Gastrocnemius medialis (tissue), 4 donors: ENCODE measurements at regions not wholly inside any gene's neighbourhood (a gene's known extent, or its start where the extent isn't known, plus 50 kb on each side); places are given as distances from the start of the nearest gene placed in this dataset.

ENCODE experiments used
- ATAC-seq, 2 donors: fragments of 150-250 bp; one replicate each; pipeline ENCODE4 v1.9.1; 2016
- DNase-seq, 2 donors: peaks; one replicate each; pipeline ENCODE4 v3.0.0-alpha.2; 2019
- H3K27ac ChIP-seq, 4 donors: fragments of 200-600 bp; sonication (generic); 1 replicate in 1 of 4; 2 replicates in 3 of 4; pipeline ENCODE4 v1.5.1; 2016 to 2018; ENCODE audit warnings: mild to moderate bottlenecking in 2 of 4, moderate library complexity in 1 of 4
- H3K27me3 ChIP-seq, 3 donors: fragments of 200-600 bp; sonication (generic) in 2 of 3; 1 replicate in 1 of 3; 2 replicates in 2 of 3; pipeline versions ENCODE4 v1.5.1 to v1.6.0; 2016 to 2019; ENCODE audit warnings: mild to moderate bottlenecking in 1 of 3, moderate library complexity in 1 of 3
- H3K36me3 ChIP-seq, 2 donors: fragments of 200-600 bp; sonication (generic) in 1 of 2; one replicate each; pipeline ENCODE4 v1.5.1; 2017 to 2018
- H3K4me1 ChIP-seq, 2 donors: fragments of 200-600 bp; sonication (generic) in 1 of 2; one replicate each; pipeline ENCODE4 v1.5.1; 2016 to 2017; ENCODE audit warnings: mild to moderate bottlenecking in 2 of 2
- H3K4me3 ChIP-seq, 4 donors: fragments of 200-600 bp; sonication (generic) in 3 of 4; 1 replicate in 1 of 4; 2 replicates in 3 of 4; pipeline ENCODE4 v1.5.1; 2016 to 2019; ENCODE audit warnings: mild to moderate bottlenecking in 2 of 4
- H3K9me3 ChIP-seq, 3 donors: fragments of 200-600 bp; sonication (generic) in 2 of 3; 1 replicate in 1 of 3; 2 replicates in 2 of 3; pipeline ENCODE4 v1.5.1; 2016 to 2019
- POLR2A ChIP-seq, 2 donors: fragments of 450-650 bp; IDR thresholded peaks; one replicate each; pipeline ENCODE4 v1.6.1; 2017; ENCODE audit warnings: antibody characterized with exemption in 2 of 2, mild to moderate bottlenecking in 2 of 2, moderate library complexity in 2 of 2
- in situ Hi-C, 4 donors: fragments of 200-750 bp; cut with MboI; loops; one replicate each; pipeline versions ENCODE4 v1.15.0 to v1.8.0; 2017; ENCODE audit warnings: low sequenced_read_pairs in 4 of 4
- intact Hi-C: fragments of 100-400 bp; cut with DNase I; formaldehyde crosslinking; loops from one replicate; pipeline ENCODE4 v1.15.1; 2023; ENCODE audit warnings: low total_unique reads
- TF ChIP-seq, protein P1 (sequence below), 5 experiments: fragments of 450-650 bp in 3 of 5; fragments of 200-600 bp in 2 of 5; sonication (generic) in 2 of 5; IDR thresholded peaks in 4 of 5; conservative IDR thresholded peaks in 1 of 5; 1 replicate in 4 of 5; 2 replicates in 1 of 5; pipeline ENCODE4 v1.5.1; 2016 to 2019; ENCODE audit warnings: antibody characterized with exemption in 5 of 5, mild to moderate bottlenecking in 3 of 5, moderate library complexity in 3 of 5

DNA sequence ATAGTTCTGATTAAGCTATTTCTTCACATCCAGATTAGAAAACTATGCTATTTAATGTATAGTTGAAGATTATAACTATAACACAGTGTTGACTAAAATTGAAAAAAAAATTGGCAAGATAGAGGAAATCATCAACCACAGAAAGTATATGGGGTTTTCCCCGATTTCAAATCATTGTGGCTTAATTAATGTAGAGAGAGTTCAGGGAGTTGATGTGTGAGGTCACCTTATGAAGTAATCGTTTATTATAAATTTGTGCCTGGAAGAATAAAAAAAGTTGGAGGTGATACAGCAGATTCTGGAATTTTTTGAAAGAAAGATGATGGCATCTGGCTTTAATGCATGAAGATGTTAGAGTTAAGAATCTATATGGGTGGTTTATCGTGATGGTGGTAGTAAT, 84.3 kb downstream of the PTGS2 start:
- ATAC-seq (no peak), DNase-seq (no peak)
- H3K4me1 ChIP-seq: no peaks in the 10 kb centered on the region
- H3K27ac ChIP-seq: no peak overlapping the region
- no peak for TF ChIP-seq POLR2A (IDR thresholded peaks at IDR 0.05)
- TF ChIP-seq, protein P1, sequence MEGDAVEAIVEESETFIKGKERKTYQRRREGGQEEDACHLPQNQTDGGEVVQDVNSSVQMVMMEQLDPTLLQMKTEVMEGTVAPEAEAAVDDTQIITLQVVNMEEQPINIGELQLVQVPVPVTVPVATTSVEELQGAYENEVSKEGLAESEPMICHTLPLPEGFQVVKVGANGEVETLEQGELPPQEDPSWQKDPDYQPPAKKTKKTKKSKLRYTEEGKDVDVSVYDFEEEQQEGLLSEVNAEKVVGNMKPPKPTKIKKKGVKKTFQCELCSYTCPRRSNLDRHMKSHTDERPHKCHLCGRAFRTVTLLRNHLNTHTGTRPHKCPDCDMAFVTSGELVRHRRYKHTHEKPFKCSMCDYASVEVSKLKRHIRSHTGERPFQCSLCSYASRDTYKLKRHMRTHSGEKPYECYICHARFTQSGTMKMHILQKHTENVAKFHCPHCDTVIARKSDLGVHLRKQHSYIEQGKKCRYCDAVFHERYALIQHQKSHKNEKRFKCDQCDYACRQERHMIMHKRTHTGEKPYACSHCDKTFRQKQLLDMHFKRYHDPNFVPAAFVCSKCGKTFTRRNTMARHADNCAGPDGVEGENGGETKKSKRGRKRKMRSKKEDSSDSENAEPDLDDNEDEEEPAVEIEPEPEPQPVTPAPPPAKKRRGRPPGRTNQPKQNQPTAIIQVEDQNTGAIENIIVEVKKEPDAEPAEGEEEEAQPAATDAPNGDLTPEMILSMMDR (IDR thresholded peaks at IDR 0.05 in 4 of 5, conservative IDR thresholded peaks at IDR 0.05 in 1 of 5): no peak
- no peaks in the 10 kb centered on the region for H3K36me3 ChIP-seq
- intact Hi-C loops: no loop called here
- no peaks in the 10 kb centered on the region for H3K9me3 ChIP-seq
- no peaks in the 10 kb centered on the region for H3K27me3 ChIP-seq
- in situ Hi-C loops: no loop called here
- H3K4me3 ChIP-seq: no peak overlapping the region

DNA sequence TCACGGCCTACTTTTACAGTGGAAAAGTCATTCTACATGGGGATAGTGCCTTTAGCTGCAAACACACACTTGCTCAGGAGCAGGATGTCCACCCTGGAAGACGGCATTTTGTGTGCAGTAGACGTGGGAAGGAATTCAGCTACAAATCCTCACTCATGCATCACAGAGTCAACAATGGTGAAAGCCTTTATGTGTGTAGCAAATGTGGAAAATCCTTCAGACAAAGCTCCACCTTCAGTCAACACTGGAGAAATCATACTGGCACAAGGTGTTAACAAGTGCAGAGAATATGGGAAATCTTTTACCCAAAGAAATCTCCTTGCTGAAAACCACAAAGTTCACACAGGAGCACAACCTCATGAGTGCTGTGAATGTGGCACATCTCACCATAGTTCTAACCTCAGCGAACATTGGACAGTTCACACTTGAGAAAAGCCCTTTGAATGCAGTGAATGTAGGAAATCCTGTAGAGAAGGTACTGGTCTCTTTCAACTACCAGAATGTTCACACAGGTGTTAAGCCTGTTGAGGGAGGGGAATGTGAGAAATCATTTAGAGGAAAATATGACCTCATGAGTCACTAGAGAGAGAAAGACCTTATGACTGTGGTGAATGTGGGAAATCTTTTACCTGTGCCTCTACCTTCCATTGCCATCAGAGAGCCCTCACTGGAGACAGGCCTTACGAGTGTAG, 101.8 kb downstream of the PTGS2 start:
- no peak for DNase-seq
- H3K9me3 ChIP-seq: no peaks in the 10 kb centered on the region
- no peaks in the 10 kb centered on the region for H3K36me3 ChIP-seq
- H3K27ac ChIP-seq: no peak overlapping the region
- H3K4me3 ChIP-seq: no peak overlapping the region
- in situ Hi-C loops (no loop called here), intact Hi-C loops (no loop called here)
- H3K4me1 ChIP-seq: no peaks in the 10 kb centered on the region
- ATAC-seq: no peak
- TF ChIP-seq, protein P1 (IDR thresholded peaks at IDR 0.05 in 4 of 5, conservative IDR thresholded peaks at IDR 0.05 in 1 of 5): no peak
- no peak for TF ChIP-seq POLR2A (IDR thresholded peaks at IDR 0.05)
- H3K27me3 ChIP-seq: no peaks in the 10 kb centered on the region

DNA sequence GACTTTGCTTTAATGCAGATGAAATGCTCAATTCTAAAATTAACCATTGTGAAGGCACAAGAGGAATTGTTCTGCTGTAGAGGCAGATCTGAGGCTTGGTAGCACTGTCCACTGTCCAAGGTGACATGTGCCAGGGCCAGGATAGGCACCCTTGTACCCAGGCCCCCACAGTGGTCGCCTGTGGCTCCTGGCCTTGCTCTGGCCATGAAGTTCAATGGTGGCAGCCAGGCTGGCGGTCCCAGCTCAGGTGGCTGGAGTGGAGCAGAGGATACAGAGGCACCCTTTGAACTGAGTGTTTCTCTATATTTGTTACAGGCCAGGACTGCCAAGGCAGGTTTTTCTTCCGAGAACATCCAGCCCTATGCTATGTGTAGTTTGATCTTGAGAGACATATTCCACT, 102.6 kb downstream of the PTGS2 start:
- H3K9me3 ChIP-seq: no peaks in the 10 kb centered on the region
- H3K4me1 ChIP-seq: no peaks in the 10 kb centered on the region
- in situ Hi-C loops (no loop called here), intact Hi-C loops (no loop called here)
- H3K27me3 ChIP-seq: no peaks in the 10 kb centered on the region
- no peak overlapping the region for H3K27ac ChIP-seq
- TF ChIP-seq, protein P1 (IDR thresholded peaks at IDR 0.05 in 4 of 5, conservative IDR thresholded peaks at IDR 0.05 in 1 of 5): no peak
- no peak for TF ChIP-seq POLR2A (IDR thresholded peaks at IDR 0.05)
- DNase-seq (no peak), ATAC-seq (no peak)
- H3K36me3 ChIP-seq: no peaks in the 10 kb centered on the region
- H3K4me3 ChIP-seq: no peak overlapping the region

DNA sequence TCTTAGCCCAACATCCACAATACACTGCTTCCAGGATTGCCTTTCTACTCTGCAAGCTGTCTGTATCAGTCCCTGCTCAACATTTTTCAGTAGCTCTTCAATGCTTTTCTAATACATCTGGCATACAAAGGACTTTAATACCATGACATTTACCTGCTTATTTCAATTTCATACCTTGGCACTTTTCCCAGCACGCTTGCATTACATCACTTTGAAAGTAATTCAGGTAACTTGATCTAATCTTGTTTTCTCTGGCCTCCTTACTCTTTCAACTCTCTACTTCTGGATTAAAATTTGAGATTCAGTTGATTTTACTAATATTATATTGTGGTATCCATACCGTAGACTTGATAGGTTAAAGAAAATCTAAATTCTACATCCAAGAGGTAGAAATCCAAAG, 103.0 kb downstream of the PTGS2 start:
- Histone ChIP-seq H3K4me1 (no peaks in the 10 kb centered on the region), H3K27ac (no peak overlapping the region), H3K4me3 (no peak overlapping the region), H3K9me3 (no peaks in the 10 kb centered on the region), H3K36me3 (no peaks in the 10 kb centered on the region), H3K27me3 (no peaks in the 10 kb centered on the region)
- DNase-seq (no peak), ATAC-seq (no peak)
- in situ Hi-C loops (no loop called here), intact Hi-C loops (no loop called here)
- TF ChIP-seq, protein P1 (IDR thresholded peaks at IDR 0.05 in 4 of 5, conservative IDR thresholded peaks at IDR 0.05 in 1 of 5): no peak
- no peak for TF ChIP-seq POLR2A (IDR thresholded peaks at IDR 0.05)

DNA sequence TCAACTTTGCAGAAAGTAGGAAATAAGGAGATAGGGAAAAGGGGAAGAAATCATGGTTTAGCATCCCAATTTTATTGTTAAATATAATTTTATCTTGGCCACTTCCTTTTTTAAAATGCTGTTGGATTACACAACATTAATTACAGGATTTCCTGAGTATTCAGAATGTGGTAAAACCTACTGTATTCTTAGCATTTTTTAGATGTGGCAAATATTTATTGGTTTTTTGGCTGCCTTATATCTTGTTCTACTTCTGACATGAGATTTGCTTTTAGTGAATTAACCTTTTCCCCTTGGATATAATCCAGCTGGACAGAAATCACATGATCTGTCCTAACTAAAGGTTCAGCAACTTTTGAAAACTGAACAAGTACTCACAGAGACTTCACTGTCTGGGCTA, 104.9 kb downstream of the PTGS2 start:
- H3K4me1 ChIP-seq: no peaks in the 10 kb centered on the region
- no peaks in the 10 kb centered on the region for H3K9me3 ChIP-seq
- TF ChIP-seq, protein P1 (IDR thresholded peaks at IDR 0.05 in 4 of 5, conservative IDR thresholded peaks at IDR 0.05 in 1 of 5): no peak
- no peak for TF ChIP-seq POLR2A (IDR thresholded peaks at IDR 0.05)
- H3K27ac ChIP-seq: no peak overlapping the region
- ATAC-seq (no peak), DNase-seq (no peak)
- intact Hi-C loops: no loop called here
- in situ Hi-C loops: no loop called here
- H3K4me3 ChIP-seq: no peak overlapping the region
- no peaks in the 10 kb centered on the region for H3K36me3 ChIP-seq
- H3K27me3 ChIP-seq: no peaks in the 10 kb centered on the region
